Naive thymus-derived CD4-positive, alpha-beta T cell (primary cell): ENCODE measurements at regions not wholly inside any gene's neighbourhood (a gene's known extent, or its start where the extent isn't known, plus 50 kb on each side); places are given as distances from the start of the nearest gene placed in this dataset.
"Not testable (repeated sequence)": the region's sequence is repeated elsewhere in the genome, so short reads cannot be mapped to it uniquely, and the experiment has no call there.

ENCODE experiments used
- ATAC-seq: fragments of 150-1000 bp; cut with Tn5 transposase; 2 replicates; pipeline ENCODE4 v1.10.0; 2021; ENCODE audit warnings: mild to moderate bottlenecking, moderate library complexity
- CTCF ChIA-PET: fragments of 350-600 bp; sonication (Branson Sonifier 250); formaldehyde crosslinking; loops from one replicate; lab custom pipeline; 2021; ENCODE audit warnings: antibody characterized with exemption; lab: Charles Lee
- POLR2A ChIA-PET: fragments of 350-600 bp; sonication (Branson Sonifier 250); formaldehyde crosslinking; loops from one replicate; lab custom pipeline; 2021; ENCODE audit warnings: antibody characterized with exemption, inconsistent platforms; lab: Charles Lee
- DNase-seq, 9 donors: peaks; one replicate each; pipeline versions ENCODE4 v3.0.0 to v3.0.0-alpha.2; 2020 to 2022; ENCODE audit warnings: mixed read lengths in 1 of 9
- H3K27ac ChIP-seq: one replicate; pipeline ENCODE4 v1.7.0; 2013; ENCODE audit warnings: mild to moderate bottlenecking, low read depth, low read length, moderate library complexity
- H3K27me3 ChIP-seq, 2 donors: one replicate each; pipeline ENCODE4 v1.7.0; 2013; ENCODE audit warnings: low read length in 2 of 2, mild to moderate bottlenecking in 2 of 2, moderate library complexity in 2 of 2; ENCODE audit not compliant: control insufficient read depth in 2 of 2, insufficient read depth in 2 of 2
- H3K36me3 ChIP-seq, 3 experiments: 1 replicate in 2 of 3; 2 replicates in 1 of 3; pipeline ENCODE4 v1.7.0; 2013; ENCODE audit warnings: low read length in 3 of 3, mild to moderate bottlenecking in 3 of 3, moderate library complexity in 1 of 3; ENCODE audit not compliant: insufficient read depth in 3 of 3, control insufficient read depth in 2 of 3
- H3K4me1 ChIP-seq, 2 donors: one replicate each; pipeline ENCODE4 v1.7.0; 2013; ENCODE audit warnings: low read length in 2 of 2, mild to moderate bottlenecking in 2 of 2, moderate library complexity in 1 of 2; ENCODE audit not compliant: control insufficient read depth in 2 of 2, insufficient read depth in 2 of 2
- H3K4me3 ChIP-seq: 2 replicates; pipeline ENCODE4 v1.7.0; 2013; ENCODE audit warnings: mild to moderate bottlenecking, low read length
- H3K9me3 ChIP-seq, 3 experiments: 1 replicate in 2 of 3; 2 replicates in 1 of 3; pipeline ENCODE4 v1.7.0; 2013; ENCODE audit warnings: low read length in 3 of 3; ENCODE audit not compliant: control insufficient read depth in 2 of 3
- H3K27ac Mint-ChIP-seq, 9 donors: one replicate each; pipeline ENCODE4 v1.8.0; 2020 to 2022; ENCODE audit warnings: mixed read lengths in 9 of 9, mild to moderate bottlenecking in 8 of 9, moderate library complexity in 5 of 9, inconsistent platforms in 2 of 9
- H3K27me3 Mint-ChIP-seq, 5 donors: one replicate each; pipeline ENCODE4 v1.8.0; 2021 to 2022; ENCODE audit warnings: mixed read lengths in 5 of 5, mild to moderate bottlenecking in 1 of 5
- H3K36me3 Mint-ChIP-seq, 5 donors: one replicate each; pipeline ENCODE4 v1.8.0; 2020 to 2022; ENCODE audit warnings: mixed read lengths in 5 of 5, mild to moderate bottlenecking in 3 of 5, inconsistent platforms in 1 of 5
- H3K4me1 Mint-ChIP-seq, 7 donors: one replicate each; pipeline ENCODE4 v1.8.0; 2020 to 2022; ENCODE audit warnings: mixed read lengths in 7 of 7, mild to moderate bottlenecking in 3 of 7, inconsistent platforms in 1 of 7
- H3K4me3 Mint-ChIP-seq, 10 donors: one replicate each; pipeline ENCODE4 v1.8.0; 2020 to 2022; ENCODE audit warnings: mild to moderate bottlenecking in 10 of 10, mixed read lengths in 10 of 10, moderate library complexity in 6 of 10, inconsistent platforms in 2 of 10
- H3K9me3 Mint-ChIP-seq, 11 donors: one replicate each; pipeline ENCODE4 v1.8.0; 2020 to 2022; ENCODE audit warnings: mixed read lengths in 11 of 11, mild to moderate bottlenecking in 4 of 11, inconsistent platforms in 1 of 11, moderate library complexity in 1 of 11
- intact Hi-C, 2 donors: fragments of 100-400 bp; cut with micrococcal nuclease; formaldehyde crosslinking; loops; one replicate each; pipeline ENCODE4 v1.15.1; 2023

DNA sequence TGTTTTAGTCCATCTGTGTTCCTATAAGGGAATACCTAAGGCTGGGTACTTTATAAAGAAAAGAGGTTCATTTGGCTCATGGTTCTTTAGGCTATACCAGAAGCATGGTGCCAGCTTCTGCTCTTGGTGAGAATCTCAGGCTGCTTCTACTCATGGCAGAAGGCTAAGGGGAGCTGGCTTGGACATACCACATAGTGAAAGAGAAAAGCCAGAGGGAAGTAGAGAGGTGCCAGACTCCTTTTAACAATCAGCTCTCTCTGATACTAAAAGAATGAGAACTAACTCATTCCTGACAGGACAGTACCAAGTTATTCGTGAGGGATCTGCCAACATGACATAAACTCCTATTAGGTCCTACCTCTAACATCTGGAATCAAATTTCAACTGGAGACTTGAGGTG, 1250.2 kb upstream of the CNTN5 start:
- Histone ChIP-seq H3K4me3 (no peak overlapping the region), H3K27ac (no peak overlapping the region), H3K9me3 (no peaks in the 10 kb centered on the region), H3K36me3 (no peaks in the 10 kb centered on the region), H3K27me3 (no peaks in the 10 kb centered on the region), H3K4me1 (no peaks in the 10 kb centered on the region)
- Mint-ChIP-seq H3K4me1 (no peaks in the 10 kb centered on the region), H3K36me3 (no peaks in the 10 kb centered on the region), H3K4me3 (no peak overlapping the region), H3K27me3 (no peaks in the 10 kb centered on the region), H3K27ac (no peak overlapping the region), H3K9me3 (peaks cover 0 to 16% (median 0%) of the 10 kb centered on the region in 11 donors)
- DNase-seq (no peak), ATAC-seq (no peak)
- intact Hi-C loops = no loop called here
- ChIA-PET POLR2A (no interaction called here), CTCF (no interaction called here)

DNA sequence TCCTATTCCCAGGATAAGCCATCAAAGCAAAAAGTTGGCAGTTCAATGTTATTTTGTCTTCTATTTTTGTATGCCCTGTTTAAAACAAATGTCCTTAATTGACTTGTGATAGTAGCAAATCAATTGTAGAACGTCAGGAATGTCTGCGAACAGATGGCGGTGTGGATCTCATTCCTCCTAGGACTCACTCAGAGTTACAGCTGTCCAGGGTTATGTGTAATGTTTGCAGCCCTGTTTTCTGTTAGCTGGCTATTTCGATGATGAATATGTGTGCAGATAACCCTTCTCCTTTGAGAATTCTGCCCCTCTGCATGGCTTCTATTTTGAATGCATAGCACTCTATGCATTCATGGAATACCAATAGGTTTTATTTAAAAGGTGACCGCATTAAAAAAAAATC, 1248.0 kb upstream of the CNTN5 start:
- no peaks in the 10 kb centered on the region for H3K4me1 ChIP-seq
- no peaks in the 10 kb centered on the region for H3K4me1 Mint-ChIP-seq
- H3K36me3 Mint-ChIP-seq = no peaks in the 10 kb centered on the region
- CTCF ChIA-PET = no interaction called here
- H3K4me3 ChIP-seq = no peak overlapping the region
- no peak overlapping the region for H3K4me3 Mint-ChIP-seq
- H3K36me3 ChIP-seq = no peaks in the 10 kb centered on the region
- DNase-seq = no peak
- POLR2A ChIA-PET = no interaction called here
- intact Hi-C loops = no loop called here
- H3K27me3 ChIP-seq = no peaks in the 10 kb centered on the region
- H3K9me3 Mint-ChIP-seq = peaks cover 2 to 27% (median 4%) of the 10 kb centered on the region in 11 donors
- no peak overlapping the region for H3K27ac ChIP-seq
- H3K27ac Mint-ChIP-seq = no peak overlapping the region
- no peaks in the 10 kb centered on the region for H3K9me3 ChIP-seq
- no peaks in the 10 kb centered on the region for H3K27me3 Mint-ChIP-seq
- ATAC-seq = no peak

DNA sequence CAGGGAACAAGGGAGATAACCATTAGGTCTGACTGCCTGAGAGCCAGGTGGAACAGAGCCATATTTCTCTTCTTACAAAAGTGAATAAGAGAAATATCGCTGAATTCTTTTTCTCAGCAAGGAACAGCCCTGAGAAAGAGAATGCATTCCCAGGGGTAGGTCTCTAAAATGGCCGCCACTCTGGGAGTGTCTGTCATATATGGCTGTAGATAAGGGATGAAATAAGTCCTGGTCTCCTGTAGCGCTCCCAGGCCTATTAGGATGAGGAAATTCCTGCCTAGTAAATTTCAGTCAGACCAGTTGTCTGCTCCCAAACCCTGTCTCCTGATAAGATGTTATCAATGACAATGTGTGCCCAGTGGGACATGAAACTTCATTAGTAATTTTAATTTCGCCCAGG, 1236.4 kb upstream of the CNTN5 start:
- H3K27ac Mint-ChIP-seq, H3K4me1 Mint-ChIP-seq: not testable (repeated sequence)
- H3K9me3 Mint-ChIP-seq = peaks cover 0 to 74% (median 29%) of the 10 kb centered on the region in 11 donors

DNA sequence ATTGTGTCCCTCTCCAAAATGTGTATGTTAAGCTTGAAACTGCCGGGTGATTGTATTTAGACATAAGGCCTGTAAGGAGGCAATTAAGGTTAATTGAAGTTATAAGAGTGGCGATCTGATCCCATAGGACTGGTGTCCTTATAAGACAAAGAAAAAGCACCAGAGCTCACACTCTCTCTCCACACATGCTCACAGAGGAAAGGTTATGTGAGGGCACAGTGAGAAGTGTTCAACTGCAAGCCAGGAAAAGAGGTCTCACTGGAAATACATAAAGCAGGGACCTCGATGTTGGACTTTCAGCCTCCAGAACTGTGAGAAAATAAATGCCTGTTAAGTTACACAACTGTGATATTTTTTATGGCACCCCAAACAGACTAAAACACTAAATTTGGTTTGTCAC, 1233.8 kb upstream of the CNTN5 start:
- no peaks in the 10 kb centered on the region for H3K4me1 ChIP-seq
- no peak overlapping the region for H3K27ac ChIP-seq
- ChIA-PET CTCF (no interaction called here), POLR2A (no interaction called here)
- intact Hi-C loops = no loop called here
- Mint-ChIP-seq H3K9me3 (peaks cover 5 to 67% (median 29%) of the 10 kb centered on the region in 11 donors), H3K4me3 (no peak overlapping the region), H3K27ac (no peak overlapping the region), H3K4me1 (no peaks in the 10 kb centered on the region), H3K36me3 (peaks cover 0 to 6% (median 0%) of the 10 kb centered on the region in 5 donors), H3K27me3 (no peaks in the 10 kb centered on the region)
- H3K36me3 ChIP-seq = no peaks in the 10 kb centered on the region
- H3K4me3 ChIP-seq = no peak overlapping the region
- ATAC-seq (no peak), DNase-seq (no peak)
- H3K27me3 ChIP-seq = no peaks in the 10 kb centered on the region
- H3K9me3 ChIP-seq = peaks cover 0 to 7% (median 0%) of the 10 kb centered on the region in 3 experiments

More for the DNA sequence above, 1236.4 kb upstream of the CNTN5 start:
- H3K4me3 ChIP-seq, POLR2A ChIA-PET, ATAC-seq, H3K9me3 ChIP-seq, CTCF ChIA-PET, H3K27ac ChIP-seq, H3K27me3 Mint-ChIP-seq, H3K27me3 ChIP-seq, H3K4me1 ChIP-seq, H3K4me3 Mint-ChIP-seq, DNase-seq, intact Hi-C loops, H3K36me3 Mint-ChIP-seq, H3K36me3 ChIP-seq: not testable (repeated sequence)

DNA sequence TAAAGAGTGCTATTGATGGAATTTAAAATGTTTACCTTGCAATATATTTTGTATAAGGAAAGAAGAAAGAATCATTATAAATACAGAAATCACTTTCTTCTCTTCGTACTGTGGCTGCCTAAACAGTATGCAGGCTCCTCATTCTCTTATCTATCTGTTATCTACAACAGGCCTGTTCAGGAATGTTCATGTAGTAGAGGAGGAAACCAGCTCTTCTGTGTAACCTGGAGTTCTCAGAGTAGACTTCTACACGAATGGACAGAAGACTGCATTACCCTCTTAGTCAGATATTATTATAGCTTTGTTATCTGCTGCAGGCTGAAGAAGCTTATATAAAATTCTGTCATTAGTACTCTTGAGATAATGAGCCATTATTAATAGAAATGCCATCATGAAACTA, 1225.9 kb upstream of the CNTN5 start:
- no peak overlapping the region for H3K27ac Mint-ChIP-seq
- H3K9me3 Mint-ChIP-seq = peaks cover 0 to 22% (median 7%) of the 10 kb centered on the region in 11 donors
- CTCF ChIA-PET = no interaction called here
- Histone ChIP-seq H3K4me3 (no peak overlapping the region), H3K9me3 (no peaks in the 10 kb centered on the region), H3K36me3 (no peaks in the 10 kb centered on the region), H3K27ac (no peak overlapping the region), H3K4me1 (no peaks in the 10 kb centered on the region), H3K27me3 (no peaks in the 10 kb centered on the region)
- intact Hi-C loops = no loop called here
- POLR2A ChIA-PET = no interaction called here
- H3K4me3 Mint-ChIP-seq = no peak overlapping the region
- no peaks in the 10 kb centered on the region for H3K27me3 Mint-ChIP-seq
- H3K4me1 Mint-ChIP-seq = no peaks in the 10 kb centered on the region
- no peak for ATAC-seq
- no peak for DNase-seq
- H3K36me3 Mint-ChIP-seq = no peaks in the 10 kb centered on the region

DNA sequence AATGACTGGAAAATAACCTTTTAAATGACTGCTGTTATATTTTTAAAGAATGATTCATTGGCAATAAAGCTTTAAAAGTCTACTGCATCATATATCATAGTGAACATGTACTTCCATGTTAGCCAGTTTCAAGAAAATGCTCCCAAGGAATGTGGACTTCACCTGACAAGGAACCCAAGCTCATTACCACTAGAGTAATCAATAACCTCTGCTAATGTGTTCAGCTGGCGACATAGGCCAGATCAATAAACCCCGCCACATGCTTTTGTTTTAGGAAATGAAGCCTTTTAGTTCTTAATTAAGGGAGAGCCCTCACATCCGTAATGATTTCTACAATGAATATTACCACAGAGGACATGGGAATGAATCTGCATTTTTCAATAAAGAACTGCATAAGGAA, 1219.9 kb upstream of the CNTN5 start:
- ATAC-seq = no peak
- no peak overlapping the region for H3K27ac Mint-ChIP-seq

DNA sequence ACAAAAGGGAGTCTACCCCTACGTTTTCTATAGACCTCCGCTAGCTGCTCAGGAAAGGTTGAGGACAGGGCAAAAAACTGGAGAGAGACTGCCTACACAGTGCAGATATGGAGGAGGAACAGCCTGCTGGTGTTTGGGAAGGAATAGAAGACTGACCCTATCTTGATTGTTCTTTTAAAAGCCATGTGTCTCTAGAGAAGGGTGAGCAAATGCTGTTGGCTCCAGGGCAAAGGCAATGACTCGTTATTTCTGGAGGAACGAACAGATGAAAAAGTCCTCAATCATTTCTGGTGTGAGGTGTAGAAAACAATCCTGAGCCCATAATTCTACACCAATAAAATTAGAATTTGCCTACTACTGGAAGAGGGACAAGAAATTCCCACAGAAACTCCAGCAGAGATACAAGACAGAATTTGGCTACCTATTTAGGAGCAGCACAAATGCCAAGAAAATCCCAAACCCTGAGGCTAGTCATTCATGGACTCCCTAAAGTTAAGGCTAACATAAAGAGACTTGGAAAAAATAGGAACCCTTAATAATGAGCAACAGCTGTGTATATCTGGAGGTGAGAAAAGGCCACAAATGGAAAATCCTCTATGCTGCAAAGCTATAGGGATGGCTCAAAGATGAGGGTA, 1206.3 kb upstream of the CNTN5 start:
- intact Hi-C loops = no loop called here
- no peaks in the 10 kb centered on the region for H3K36me3 ChIP-seq
- no peaks in the 10 kb centered on the region for H3K27me3 Mint-ChIP-seq
- ChIA-PET POLR2A (no interaction called here), CTCF (no interaction called here)
- ATAC-seq (no peak), DNase-seq (no peak)
- no peak overlapping the region for H3K4me3 ChIP-seq
- H3K9me3 ChIP-seq = peaks cover 0 to 3% (median 0%) of the 10 kb centered on the region in 3 experiments
- no peak overlapping the region for H3K27ac ChIP-seq
- H3K4me3 Mint-ChIP-seq = no peak overlapping the region
- H3K27ac Mint-ChIP-seq = no peak overlapping the region
- no peaks in the 10 kb centered on the region for H3K4me1 Mint-ChIP-seq
- H3K27me3 ChIP-seq = no peaks in the 10 kb centered on the region
- H3K4me1 ChIP-seq = no peaks in the 10 kb centered on the region
- H3K36me3 Mint-ChIP-seq = no peaks in the 10 kb centered on the region
- peaks cover 0 to 37% (median 5%) of the 10 kb centered on the region in 11 donors for H3K9me3 Mint-ChIP-seq

More for the DNA sequence above, 1219.9 kb upstream of the CNTN5 start:
- H3K4me3 Mint-ChIP-seq = no peak overlapping the region
- H3K36me3 Mint-ChIP-seq = no peaks in the 10 kb centered on the region
- Histone ChIP-seq H3K27me3 (no peaks in the 10 kb centered on the region), H3K4me3 (no peak overlapping the region), H3K27ac (no peak overlapping the region), H3K4me1 (no peaks in the 10 kb centered on the region), H3K9me3 (no peaks in the 10 kb centered on the region), H3K36me3 (no peaks in the 10 kb centered on the region)
- intact Hi-C loops = no loop called here
- DNase-seq = no peak
- peaks cover 0 to 7% (median 1%) of the 10 kb centered on the region in 11 donors for H3K9me3 Mint-ChIP-seq
- POLR2A ChIA-PET = no interaction called here
- no peaks in the 10 kb centered on the region for H3K27me3 Mint-ChIP-seq
- no peaks in the 10 kb centered on the region for H3K4me1 Mint-ChIP-seq
- CTCF ChIA-PET = no interaction called here
